GM12892 (cell line): ENCODE measurements at regions not wholly inside any gene's neighbourhood (a gene's known extent, or its start where the extent isn't known, plus 50 kb on each side); places are given as distances from the start of the nearest gene placed in this dataset.

ENCODE experiments used
- POLR2A ChIP-seq: IDR thresholded peaks from 2 replicates; pipeline ENCODE4 v1.6.1; 2011; ENCODE audit warnings: low read depth, low read length, control low read depth
- POLR2AphosphoS5 ChIP-seq: IDR thresholded peaks from 2 replicates; pipeline ENCODE4 v1.6.1; 2011; ENCODE audit warnings: low read depth, low read length, control low read depth

GRCh38 chr4:185916231-185916630 is 104.2 kb upstream of the SORBS2 start:
- TF ChIP-seq POLR2A: no peak
- TF ChIP-seq POLR2AphosphoS5: no peak
